MCF 10A (cell line): ENCODE measurements at regions not wholly inside any gene's neighbourhood (a gene's known extent, or its start where the extent isn't known, plus 50 kb on each side); places are given as distances from the start of the nearest gene placed in this dataset.

Experiments
- BruUV-seq: library from RNA; stranded (reverse); fragments of 400-500 nt; replicated peaks from 2 replicates; lab custom pipeline; 2021; lab: Mats Ljungman, UMichigan
- CTCF ChIA-PET: fragments of 300-600 bp; sonication (Branson Sonifier 250); formaldehyde crosslinking; extraction: SDS; loops from one replicate; lab custom pipeline; 2021; ENCODE audit warnings: antibody characterized with exemption, inconsistent platforms; lab: Yijun Ruan, JAX
- POLR2A ChIA-PET: fragments of 300-600, 350-650 bp; sonication (Branson Sonifier 250); formaldehyde crosslinking; extraction: SDS; loops from one replicate; lab custom pipeline; 2020; ENCODE audit warnings: antibody characterized with exemption, inconsistent platforms; lab: Yijun Ruan, JAX
- DNase-seq: peaks from one replicate; pipeline ENCODE4 v3.0.0-alpha.2; 2018; ENCODE audit not compliant: unreplicated experiment
- H3K27ac Mint-ChIP-seq: one replicate; pipeline ENCODE4 v1.8.0; 2022; ENCODE audit warnings: mild to moderate bottlenecking, low read depth, mixed read lengths; ENCODE audit not compliant: unreplicated experiment
- H3K27me3 Mint-ChIP-seq: one replicate; pipeline ENCODE4 v1.8.0; 2022; ENCODE audit warnings: mixed read lengths; ENCODE audit not compliant: insufficient read depth, unreplicated experiment
- H3K36me3 Mint-ChIP-seq: one replicate; pipeline ENCODE4 v1.8.0; 2022; ENCODE audit warnings: mild to moderate bottlenecking, moderate library complexity, mixed read lengths; ENCODE audit not compliant: insufficient read depth, unreplicated experiment
- H3K4me1 Mint-ChIP-seq: one replicate; pipeline ENCODE4 v1.8.0; 2022; ENCODE audit warnings: mixed read lengths; ENCODE audit not compliant: insufficient read depth, unreplicated experiment
- H3K4me3 Mint-ChIP-seq: one replicate; pipeline ENCODE4 v1.8.0; 2022; ENCODE audit warnings: mild to moderate bottlenecking, moderate library complexity, mixed read lengths; ENCODE audit not compliant: unreplicated experiment
- H3K9me3 Mint-ChIP-seq: one replicate; pipeline ENCODE4 v1.8.0; 2022; ENCODE audit warnings: mixed read lengths; ENCODE audit not compliant: unreplicated experiment
- intact Hi-C: fragments of 100-400 bp; cut with micrococcal nuclease; formaldehyde crosslinking; loops from 2 replicates; pipeline ENCODE4 v1.14.1; 2022
- TF ChIP-seq, protein P1 (sequence below): fragments of 200-600 bp; IDR thresholded peaks from one replicate; pipeline ENCODE4 v1.8.0; 2022; ENCODE audit warnings: antibody characterized with exemption, mild to moderate bottlenecking; ENCODE audit not compliant: unreplicated experiment

DNA sequence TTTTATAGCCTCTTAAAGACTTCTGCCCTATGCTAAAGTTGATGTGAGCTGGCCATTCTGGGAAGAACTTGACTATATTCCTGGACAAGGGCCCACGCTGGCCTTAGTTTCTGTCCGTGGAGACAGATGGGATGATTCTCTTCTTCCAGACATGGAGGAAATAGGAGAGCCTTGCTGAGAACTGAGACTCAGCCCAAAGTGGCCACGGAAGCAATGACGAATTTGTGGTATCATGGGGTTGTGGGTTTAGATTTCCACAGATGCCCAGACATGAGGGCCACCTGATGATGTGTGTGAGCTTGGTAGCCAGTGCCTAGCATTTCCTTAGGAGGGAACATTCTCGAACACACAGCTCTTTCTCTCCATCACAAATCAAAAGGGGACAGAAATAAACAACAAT lies 309.1 kb downstream of the NSG2 start:
- Mint-ChIP-seq H3K27ac (no peak overlapping the region), H3K9me3 (no peaks in the 10 kb centered on the region), H3K27me3 (peaks cover 21% of the 10 kb centered on the region), H3K36me3 (no peaks in the 10 kb centered on the region), H3K4me1 (peaks cover 10% of the 10 kb centered on the region), H3K4me3 (no peak overlapping the region)
- ChIA-PET POLR2A (interaction anchor here (0.8 to 1.7 kb wide), 5 partner anchors 10 to 59 kb away, joined by 4 to 10 read pairs (median 8); no protein-coding TSS in a partner anchor), CTCF (interaction anchor here (1.0 to 2.4 kb wide), 5 partner anchors 11 to 68 kb away, joined by 3 to 10 read pairs (median 4); no protein-coding TSS in a partner anchor)
- no peak for DNase-seq
- no TSS peak for BruUV-seq
- TF ChIP-seq, protein P1, sequence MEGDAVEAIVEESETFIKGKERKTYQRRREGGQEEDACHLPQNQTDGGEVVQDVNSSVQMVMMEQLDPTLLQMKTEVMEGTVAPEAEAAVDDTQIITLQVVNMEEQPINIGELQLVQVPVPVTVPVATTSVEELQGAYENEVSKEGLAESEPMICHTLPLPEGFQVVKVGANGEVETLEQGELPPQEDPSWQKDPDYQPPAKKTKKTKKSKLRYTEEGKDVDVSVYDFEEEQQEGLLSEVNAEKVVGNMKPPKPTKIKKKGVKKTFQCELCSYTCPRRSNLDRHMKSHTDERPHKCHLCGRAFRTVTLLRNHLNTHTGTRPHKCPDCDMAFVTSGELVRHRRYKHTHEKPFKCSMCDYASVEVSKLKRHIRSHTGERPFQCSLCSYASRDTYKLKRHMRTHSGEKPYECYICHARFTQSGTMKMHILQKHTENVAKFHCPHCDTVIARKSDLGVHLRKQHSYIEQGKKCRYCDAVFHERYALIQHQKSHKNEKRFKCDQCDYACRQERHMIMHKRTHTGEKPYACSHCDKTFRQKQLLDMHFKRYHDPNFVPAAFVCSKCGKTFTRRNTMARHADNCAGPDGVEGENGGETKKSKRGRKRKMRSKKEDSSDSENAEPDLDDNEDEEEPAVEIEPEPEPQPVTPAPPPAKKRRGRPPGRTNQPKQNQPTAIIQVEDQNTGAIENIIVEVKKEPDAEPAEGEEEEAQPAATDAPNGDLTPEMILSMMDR = no peak
- intact Hi-C loops = no loop called here

DNA sequence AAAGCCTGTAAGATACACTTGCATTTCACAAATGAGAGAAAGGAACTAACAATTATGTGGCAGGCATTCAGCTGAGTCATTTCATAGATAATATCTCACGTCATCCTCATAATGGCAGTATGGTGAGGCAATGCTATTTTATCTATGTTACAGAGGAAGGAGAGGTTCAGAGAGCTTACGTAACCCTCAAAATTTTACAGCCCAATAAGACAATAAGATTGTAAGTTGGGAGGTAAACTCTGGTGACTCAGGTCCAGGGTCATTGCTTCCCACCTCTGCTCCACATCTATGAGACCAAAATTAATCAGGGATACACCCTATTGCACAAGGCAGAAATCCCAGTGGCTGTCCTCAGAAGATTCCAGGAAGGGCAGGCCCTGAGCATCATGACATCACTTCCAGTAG lies 309.7 kb downstream of the NSG2 start:
- H3K27ac Mint-ChIP-seq = no peak overlapping the region
- no peaks in the 10 kb centered on the region for H3K36me3 Mint-ChIP-seq
- peaks cover 14% of the 10 kb centered on the region for H3K27me3 Mint-ChIP-seq
- intact Hi-C loops = loop anchor here (1.0 kb wide), 1 partner anchor 483 kb away; no protein-coding TSS in a partner anchor
- H3K9me3 Mint-ChIP-seq = no peaks in the 10 kb centered on the region
- no TSS peak for BruUV-seq
- DNase-seq = peak; percentile 85
- ChIA-PET POLR2A (interaction anchor here (0.6 to 1.7 kb wide), 7 partner anchors 11 to 160 kb away, joined by 3 to 10 read pairs (median 7); no protein-coding TSS in a partner anchor), CTCF (interaction anchor here (0.6 to 2.1 kb wide), 9 partner anchors 10 to 1648 kb away, joined by 3 to 8 read pairs (median 3); no protein-coding TSS in a partner anchor)
- TF ChIP-seq, protein P1 = no peak
- peaks cover 10% of the 10 kb centered on the region for H3K4me1 Mint-ChIP-seq
- H3K4me3 Mint-ChIP-seq = no peak overlapping the region

DNA sequence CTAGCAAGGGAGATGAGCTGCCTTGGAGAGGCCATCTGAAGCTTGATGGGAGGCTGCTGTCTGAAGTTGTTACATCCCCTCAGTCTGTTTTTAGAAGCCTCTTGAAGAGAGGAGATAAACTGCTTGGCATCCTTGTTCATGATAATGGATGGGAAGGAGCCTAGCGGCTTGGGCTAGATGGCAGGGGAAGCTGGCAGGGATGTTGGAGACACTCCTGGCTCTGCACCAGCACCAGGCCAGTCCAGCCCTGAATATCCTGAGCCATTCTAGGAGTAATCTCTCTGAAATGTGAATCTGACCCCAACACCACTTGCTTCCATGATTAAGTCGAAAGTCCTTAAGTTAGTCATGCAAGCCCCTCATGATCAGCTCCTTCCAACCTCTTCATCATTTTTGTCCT lies 310.5 kb downstream of the NSG2 start:
- CTCF ChIA-PET = interaction anchor here (0.6 to 2.1 kb wide), 9 partner anchors 11 to 457 kb away, joined by 3 to 8 read pairs (median 3); no protein-coding TSS in a partner anchor
- peaks cover 10% of the 10 kb centered on the region for H3K4me1 Mint-ChIP-seq
- H3K27ac Mint-ChIP-seq = no peak overlapping the region
- POLR2A ChIA-PET = interaction anchor here (0.6 to 1.3 kb wide), 3 partner anchors 21 to 159 kb away, joined by 3 to 6 read pairs (median 3); no protein-coding TSS in a partner anchor
- peaks cover 6% of the 10 kb centered on the region for H3K27me3 Mint-ChIP-seq
- TF ChIP-seq, protein P1 = no peak
- intact Hi-C loops = loop anchor here (1.0 kb wide), 1 partner anchor 482 kb away; no protein-coding TSS in a partner anchor
- H3K9me3 Mint-ChIP-seq = no peaks in the 10 kb centered on the region
- no peak for DNase-seq
- no peaks in the 10 kb centered on the region for H3K36me3 Mint-ChIP-seq
- H3K4me3 Mint-ChIP-seq = no peak overlapping the region
- no TSS peak for BruUV-seq

DNA sequence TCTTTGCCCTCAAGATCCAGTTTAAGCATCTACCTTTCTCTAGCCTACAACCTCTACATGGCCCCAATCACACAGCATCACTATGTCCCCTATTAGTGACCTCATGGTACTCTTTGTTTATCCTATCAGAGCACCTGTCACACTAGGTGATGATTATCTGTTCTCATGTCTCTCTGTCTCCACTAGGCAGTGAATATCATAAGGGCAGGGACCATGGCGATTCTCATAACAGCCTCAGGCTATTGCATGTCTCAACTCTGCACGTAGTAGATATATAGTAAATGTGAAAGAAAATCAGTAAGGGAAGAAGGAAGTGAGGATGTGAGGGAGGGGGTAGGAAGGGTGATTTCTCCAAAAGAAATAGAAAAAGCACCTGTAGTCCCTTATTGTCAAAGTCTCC lies 311.0 kb downstream of the NSG2 start:
- peaks cover under 1% of the 10 kb centered on the region for H3K27me3 Mint-ChIP-seq
- POLR2A ChIA-PET = interaction anchor here (1.1 kb wide), 1 partner anchor 20 kb away, joined by 3 read pairs; no protein-coding TSS in a partner anchor
- CTCF ChIA-PET = interaction anchor here (0.6 to 1.6 kb wide), 7 partner anchors 28 to 457 kb away, joined by 3 to 4 read pairs (median 3); no protein-coding TSS in a partner anchor
- intact Hi-C loops = no loop called here
- H3K9me3 Mint-ChIP-seq = peaks cover 2% of the 10 kb centered on the region
- DNase-seq = no peak
- BruUV-seq = no TSS peak
- no peaks in the 10 kb centered on the region for H3K36me3 Mint-ChIP-seq
- TF ChIP-seq, protein P1 = no peak
- peaks cover 10% of the 10 kb centered on the region for H3K4me1 Mint-ChIP-seq
- no peak overlapping the region for H3K4me3 Mint-ChIP-seq
- no peak overlapping the region for H3K27ac Mint-ChIP-seq
